A204.1 (cell line): ENCODE measurements at regions not wholly inside any gene's neighbourhood (a gene's known extent, or its start where the extent isn't known, plus 50 kb on each side); places are given as distances from the start of the nearest gene placed in this dataset.

ENCODE experiments used
- FAIRE-seq: peaks from 2 replicates; lab custom pipeline; 2012; peaks lifted over from hg19 to GRCh38; lab: Jason Lieb, UNC

DNA sequence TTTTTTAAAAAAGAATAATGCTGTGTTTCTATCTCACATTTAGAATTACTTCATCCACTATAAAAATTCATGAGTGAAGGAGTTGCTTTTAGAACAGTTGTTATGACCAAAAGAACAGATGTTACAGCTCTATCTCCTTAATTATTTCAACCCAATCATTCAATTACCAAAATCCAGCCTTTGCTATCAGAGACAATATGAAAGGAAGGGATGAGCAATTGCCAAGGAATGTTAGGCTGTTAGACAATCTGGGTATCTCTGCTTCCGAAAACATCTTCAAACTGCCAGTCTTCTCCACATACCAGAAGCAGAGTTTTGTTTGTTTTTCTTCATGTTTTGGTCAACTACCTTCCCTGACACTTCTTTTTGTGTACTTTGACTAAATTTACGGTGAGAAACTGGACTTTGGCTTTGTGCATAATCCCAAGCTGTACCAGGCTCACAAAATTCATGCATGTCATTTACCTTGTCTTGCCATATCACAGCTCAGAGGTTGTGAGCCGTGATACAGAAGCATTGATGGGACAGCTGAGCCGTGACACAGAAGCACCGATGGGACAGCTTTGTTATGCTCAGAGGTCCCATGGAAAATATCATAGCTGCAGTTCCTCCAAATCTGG lies 405.5 kb downstream of the KIF4B start:
- no peak for FAIRE-seq

DNA sequence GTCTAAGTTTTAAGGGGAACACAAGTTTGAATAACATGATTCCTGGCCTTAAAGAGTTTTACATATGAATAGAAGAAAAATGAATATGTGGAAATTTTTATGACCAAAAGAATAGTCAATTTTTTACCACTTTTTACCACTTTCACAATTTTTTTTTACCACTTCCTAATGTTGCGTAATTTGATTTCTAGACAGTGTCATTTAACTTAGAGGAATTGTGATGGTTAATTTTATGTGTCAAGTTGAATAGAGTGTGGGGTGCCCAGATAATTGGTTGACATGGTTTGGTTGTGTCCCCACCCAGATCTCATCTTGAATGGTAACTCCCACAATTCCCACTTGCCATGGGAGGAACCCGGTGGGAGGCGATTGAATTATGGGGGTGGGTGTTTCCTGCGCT lies 416.6 kb downstream of the KIF4B start:
- no peak for FAIRE-seq

DNA sequence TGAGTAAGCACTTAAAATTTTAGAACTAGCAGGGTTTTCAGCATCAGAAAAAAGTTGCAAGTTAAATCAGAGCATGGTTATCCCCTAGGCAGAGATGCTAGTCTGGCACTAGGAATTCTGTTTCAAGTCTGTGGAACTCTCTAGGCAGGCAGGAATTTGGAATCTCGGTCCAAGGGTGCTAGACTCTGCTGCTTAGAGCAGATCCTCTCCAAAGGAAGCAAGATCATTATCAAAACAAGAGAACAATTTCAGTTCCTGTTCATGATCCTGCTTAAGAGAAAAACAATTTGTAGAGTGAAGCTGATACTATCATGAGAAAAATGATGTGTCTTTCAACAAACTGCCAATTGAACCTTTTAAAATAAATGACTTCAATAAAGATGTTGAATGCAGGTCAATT lies 420.7 kb downstream of the KIF4B start:
- FAIRE-seq = no peak

DNA sequence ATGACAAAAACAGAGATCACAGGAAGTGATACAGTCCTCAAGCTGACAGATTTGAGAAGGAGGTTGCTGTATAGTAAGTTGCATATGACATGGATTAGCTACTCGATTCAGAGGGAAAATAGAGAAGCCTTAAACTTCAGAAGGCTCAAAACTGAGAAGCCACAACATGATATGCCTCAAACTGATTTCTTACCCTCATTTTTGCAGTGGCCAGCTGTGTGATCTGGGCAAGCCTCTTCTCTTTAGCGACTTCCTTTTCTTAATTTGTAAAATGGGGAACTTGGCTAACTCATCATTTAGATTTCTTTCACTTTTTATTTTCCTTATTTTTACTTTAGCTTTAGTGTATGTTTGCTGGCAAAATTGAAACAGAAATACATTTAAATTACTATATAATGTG lies 421.1 kb downstream of the KIF4B start:
- FAIRE-seq = no peak

DNA sequence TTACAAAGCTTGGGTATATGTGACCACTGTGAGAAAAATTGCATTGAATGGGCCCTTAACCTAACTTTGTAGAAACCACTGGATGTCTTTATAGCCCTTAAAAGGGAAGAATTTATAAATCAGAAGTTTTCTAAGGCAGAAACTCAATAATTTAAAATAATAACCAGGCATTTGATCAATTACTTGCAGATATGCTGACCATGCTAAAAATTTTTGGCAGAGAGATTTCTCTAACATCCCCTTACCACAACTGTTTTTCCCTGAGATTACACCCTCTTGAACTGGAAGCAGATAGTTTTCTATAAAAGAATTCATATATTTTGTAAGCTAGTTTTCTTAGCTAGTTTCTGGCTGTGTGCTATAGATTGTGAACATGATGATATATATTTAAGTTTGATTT lies 428.3 kb downstream of the KIF4B start:
- FAIRE-seq = no peak

DNA sequence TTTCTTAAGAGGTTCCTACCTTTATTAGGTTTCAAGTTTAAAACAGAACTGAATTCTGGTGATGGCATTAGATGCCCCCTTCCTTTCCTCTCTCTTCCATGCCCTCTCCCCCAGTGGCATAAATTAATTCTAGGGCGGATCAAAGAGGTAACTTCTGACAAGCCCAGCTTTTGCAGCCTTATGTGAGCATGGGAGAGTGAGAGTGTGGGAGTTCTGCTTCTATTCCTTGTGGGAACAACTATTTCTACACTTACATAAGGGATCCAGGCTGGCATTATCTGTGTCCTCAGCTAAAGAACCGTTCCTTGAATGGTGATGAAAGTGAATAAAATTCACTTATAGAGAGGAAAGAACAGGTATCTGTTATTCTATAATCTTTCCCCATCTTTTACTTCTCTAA lies 437.6 kb downstream of the KIF4B start:
- FAIRE-seq = no peak

DNA sequence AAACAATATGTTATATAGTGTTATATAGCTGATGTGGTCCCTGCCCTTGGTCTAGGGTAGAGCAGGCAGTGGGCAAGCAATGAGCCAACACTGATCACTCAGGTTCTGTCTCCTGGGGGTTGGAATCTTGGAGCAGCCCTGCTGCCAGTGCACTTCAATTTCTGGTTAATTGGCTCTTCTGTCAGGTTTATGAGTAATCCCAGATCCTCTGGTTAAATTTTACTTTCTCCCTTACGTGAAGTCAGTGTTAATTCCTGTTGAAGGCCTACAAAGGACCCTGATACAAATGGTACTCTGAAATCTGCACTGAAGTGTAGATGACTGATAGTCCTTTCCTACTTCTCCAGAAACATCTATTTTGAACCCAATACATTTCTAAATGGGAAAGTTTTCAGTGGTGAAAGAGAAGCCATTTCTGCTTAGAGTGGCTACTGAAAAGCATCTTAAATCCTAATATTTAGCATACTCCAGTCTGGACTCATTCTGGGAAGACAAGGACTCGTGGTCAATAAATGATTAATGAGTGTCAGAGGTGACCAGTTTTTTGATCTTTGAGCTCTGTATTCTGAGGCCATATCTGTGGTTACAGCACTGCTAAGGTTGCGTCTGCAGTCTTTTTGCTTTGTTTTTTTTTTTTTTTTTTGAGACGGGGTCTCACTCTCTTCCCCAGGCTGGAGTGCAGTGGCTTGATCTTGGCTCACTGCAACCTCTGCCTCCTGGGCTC lies 442.4 kb downstream of the KIF4B start:
- no peak for FAIRE-seq

DNA sequence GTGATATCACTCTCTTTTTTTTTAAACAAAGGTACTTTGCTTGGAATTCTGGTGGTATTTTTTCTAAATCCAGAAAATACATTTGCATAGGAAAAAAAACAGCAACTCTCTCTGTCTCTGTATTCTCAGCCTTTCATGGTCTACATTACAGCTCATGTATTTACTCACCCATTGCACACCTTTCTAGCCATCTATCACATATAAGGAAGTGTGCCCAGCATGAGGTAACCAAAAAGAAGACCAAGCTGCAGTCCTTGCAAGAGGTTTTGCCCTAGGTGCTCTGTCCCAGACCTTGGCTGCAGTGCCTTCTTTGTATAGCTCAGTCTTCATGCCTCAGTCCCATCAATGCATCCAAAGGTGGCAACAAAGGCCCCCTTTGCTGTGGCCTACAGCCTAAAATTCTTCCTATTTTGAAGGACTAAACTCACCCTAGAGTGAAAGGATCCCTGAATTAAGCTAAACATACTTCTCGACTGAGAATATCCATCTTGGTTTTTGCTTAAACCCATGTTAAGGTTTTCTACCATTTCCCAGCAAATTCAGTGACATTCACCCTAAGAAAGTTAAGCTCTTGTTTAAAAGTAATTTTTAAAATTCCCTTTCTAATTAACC lies 446.4 kb downstream of the KIF4B start:
- no peak for FAIRE-seq

DNA sequence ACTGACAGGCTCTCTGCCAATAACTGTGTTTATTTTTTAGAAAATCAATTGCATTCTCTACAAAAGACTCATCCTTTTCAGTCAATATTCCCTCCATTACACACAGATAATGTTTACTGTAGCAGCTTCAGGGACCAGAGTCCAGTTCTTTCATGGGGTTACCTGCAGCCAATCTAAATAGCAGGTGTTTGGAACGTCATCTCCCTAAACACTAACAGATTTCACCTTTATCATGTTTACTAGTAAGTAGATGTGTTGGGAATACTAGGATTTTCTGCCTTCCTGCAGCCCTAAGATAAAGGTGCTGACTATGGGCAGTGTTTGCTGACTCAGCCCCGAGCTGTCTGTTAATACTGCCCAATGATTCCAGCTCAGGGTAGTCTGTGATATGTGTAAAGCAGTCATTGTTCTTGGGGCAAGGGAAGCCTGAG lies 447.0 kb downstream of the KIF4B start:
- FAIRE-seq = no peak

DNA sequence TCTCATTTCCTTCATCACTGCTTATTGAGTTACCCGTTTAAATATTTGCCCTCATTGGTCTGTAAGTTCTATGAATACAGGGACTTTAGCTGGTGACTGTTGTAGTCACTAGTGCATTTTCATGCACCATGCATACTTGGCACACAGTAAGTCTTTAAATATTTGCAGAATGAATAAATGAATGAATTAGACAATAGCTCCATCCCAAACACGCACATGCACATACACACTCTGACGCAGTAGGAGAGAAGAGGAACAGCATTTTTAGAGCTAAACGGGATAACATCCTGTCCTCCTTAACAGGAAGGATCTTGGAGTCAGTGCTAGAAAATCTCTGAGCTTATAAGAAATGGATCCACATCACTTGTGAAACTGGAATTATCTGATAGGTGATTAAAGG lies 447.7 kb downstream of the KIF4B start:
- no peak for FAIRE-seq

DNA sequence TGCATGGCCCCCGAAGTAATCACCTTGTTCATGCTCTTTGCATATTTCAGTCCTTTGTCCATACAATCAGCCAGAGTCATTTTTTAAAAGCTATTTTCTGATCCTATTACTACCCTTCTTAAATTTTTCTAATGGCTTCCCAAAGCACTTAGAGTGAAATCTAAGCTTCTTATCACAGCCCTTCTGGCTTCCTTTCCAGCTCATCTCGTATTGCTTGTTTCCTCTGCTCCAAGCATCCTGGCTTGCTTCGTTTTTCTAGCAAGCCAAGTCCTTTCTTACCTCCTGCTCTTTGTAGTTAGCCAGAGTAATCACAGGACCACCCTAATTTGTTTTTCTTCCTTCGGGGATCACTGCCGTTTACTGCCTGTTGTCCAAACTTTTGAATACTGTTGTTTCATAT lies 453.3 kb downstream of the KIF4B start:
- FAIRE-seq = no peak

DNA sequence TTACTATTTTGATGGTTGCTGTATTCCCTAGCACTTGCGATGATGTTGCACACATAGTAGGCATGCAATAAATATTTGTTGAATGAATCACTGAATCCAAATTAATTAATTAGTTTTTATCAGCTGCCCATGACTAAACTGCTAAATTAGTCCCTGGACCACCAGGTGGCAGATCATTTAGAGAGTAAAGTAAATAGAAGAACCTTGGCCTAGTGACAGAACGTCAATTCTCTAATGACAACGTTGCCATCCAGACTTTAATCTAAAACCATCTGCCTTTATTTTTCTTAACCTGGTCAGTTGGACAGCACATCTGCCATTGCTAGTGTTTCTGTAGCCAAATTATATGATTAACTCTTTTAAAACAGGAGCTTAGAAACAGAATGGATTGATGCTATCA lies 457.5 kb downstream of the KIF4B start:
- no peak for FAIRE-seq

DNA sequence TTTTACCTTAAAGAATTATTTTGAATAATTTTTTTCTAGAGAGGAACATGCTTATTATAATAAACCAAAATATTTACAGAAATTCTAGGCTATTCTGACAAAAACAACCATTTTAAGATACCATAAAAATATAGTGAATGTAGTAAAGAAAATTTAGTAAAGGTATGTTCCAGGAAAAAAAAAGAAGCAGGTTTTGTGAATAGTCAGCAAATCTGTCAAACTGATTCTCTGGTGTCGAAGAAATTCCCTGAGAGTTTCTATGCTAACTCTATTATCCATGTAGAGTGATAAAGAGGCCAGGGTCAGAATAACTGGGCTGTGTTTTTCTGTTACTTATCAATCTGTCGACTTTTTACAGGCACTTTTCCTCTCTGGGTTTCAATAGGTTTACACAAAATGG lies 459.2 kb downstream of the KIF4B start:
- FAIRE-seq = no peak

DNA sequence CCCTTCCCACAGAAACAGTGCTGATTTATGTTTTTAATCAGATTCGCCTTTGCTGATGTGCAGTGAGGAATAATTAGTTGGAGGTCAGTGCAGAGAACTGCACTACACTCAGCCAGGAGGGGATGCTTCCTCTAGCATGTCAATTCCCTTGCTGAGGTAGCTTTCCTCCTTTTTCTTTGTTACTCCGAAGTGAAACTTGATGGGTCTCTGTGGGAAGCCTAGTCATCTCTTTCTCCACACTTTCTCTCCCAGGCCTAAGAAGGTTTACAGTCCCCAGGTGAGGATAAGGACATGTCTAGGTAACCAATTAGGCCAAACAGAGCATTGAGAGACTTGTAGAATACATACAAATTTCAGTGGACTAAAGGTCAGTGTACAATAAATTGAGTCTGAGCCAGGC lies 461.8 kb downstream of the KIF4B start:
- FAIRE-seq = no peak

DNA sequence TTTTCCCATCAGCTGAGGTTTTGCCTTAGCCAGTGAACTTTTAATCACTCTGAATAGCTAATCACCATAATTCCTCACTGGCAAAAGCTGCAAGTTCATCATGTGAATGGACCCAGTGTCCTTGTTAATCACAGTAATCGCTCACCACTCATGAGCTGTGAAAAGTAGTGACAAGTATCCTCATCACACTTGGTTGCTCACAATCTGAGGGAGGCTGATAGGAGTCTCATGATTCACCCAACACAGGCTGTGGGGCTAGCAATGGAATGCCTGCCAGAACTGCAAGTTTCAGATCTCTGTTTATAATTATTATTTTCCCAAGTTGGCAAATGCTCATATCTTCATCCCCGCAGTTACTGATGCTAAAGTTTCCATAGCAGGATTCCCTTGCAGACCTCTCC lies 467.2 kb downstream of the KIF4B start:
- no peak for FAIRE-seq

DNA sequence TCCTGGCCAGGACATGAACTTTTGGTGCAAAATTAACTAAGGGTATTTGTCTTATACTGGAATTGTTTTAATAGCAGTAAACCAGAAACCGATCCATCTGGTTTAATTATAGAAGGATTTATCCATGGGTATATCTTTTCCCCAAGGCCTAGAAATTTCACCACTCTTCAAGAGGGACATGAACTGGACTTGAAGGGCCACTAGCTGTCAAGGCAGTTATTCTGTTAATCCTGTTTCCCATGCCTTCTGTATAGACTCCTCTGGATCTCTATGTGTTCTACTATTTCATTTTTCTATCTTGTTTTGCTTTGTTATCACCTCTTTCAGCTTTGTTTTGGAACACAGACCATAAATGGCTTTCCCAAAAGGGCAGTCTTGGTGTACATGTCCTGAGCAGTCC lies 467.6 kb downstream of the KIF4B start:
- FAIRE-seq = no peak

DNA sequence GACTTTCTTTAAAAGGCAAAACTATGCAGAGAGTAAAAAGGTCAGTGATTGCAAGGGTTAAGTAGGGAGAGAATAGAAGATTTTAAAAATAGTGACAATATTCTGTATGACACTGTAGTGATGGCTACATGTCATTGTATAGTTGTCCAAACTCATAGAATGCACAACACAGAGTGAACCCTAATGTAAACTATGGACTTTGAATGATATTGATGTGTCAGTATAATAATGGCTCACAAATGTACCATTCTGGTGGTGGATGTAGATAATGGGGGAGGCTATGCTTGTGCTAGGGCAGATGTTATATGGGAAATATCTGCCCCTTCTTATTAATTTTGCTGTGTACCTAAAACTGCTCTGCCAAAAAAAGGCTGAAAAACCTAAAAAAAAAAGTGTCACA lies 468.9 kb downstream of the KIF4B start:
- no peak for FAIRE-seq

DNA sequence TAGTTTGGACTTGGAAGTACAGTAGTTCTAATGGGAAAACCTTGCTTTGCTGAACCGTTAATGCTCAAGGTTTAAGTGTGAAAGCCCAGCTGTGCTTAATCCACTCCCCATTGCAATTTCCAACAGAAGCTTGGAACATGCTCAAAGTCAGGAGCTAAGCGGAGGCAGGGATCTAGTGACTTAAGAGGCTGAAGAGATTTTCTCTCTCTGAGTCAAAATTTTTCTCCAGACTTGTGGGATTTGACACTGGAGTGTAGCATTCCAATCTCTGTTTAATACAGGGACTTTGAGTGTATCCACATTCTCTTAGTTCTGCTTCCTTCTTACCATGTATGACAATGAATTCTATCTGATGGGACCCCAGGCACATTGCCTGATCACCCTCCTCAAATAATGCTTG lies 471.8 kb downstream of the KIF4B start:
- no peak for FAIRE-seq

DNA sequence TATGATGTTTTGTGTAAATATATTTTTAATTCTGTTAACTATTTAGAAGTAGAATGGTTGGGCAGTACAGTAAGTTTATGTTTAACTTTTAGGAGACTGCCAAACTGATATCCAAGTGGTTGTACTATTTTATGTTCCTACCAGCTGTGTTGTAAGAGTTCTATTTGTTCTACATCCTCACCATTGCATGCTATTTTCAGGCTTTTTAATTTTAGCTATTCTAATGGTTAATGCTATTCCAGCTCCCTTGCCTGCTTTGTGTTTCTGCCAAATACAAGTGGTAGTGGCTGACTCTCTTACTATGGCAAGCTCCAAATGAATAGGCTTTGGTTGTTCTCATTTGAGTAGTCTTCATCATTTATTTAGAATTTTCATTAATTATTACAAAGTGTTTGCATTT lies 476.4 kb downstream of the KIF4B start:
- FAIRE-seq = no peak

DNA sequence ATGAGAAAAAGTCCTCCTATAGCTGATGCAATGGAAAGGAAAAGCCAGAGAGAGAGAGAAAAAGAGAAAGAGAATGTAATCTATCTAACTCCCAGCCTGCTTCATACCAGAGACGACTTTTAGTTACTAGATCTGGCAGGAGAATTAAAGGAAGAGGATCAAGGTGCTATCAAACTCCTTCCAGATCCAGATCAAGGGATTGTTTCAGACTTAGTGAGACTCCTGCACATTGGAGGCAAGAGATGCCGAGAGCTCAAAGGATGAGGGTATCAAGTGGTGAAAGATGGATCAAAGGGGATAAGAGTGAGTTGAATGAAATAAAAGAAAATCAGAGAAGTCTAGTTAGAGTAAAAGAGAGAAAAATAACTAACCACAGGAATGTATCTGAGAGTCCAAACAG lies 478.6 kb downstream of the KIF4B start:
- FAIRE-seq = no peak

DNA sequence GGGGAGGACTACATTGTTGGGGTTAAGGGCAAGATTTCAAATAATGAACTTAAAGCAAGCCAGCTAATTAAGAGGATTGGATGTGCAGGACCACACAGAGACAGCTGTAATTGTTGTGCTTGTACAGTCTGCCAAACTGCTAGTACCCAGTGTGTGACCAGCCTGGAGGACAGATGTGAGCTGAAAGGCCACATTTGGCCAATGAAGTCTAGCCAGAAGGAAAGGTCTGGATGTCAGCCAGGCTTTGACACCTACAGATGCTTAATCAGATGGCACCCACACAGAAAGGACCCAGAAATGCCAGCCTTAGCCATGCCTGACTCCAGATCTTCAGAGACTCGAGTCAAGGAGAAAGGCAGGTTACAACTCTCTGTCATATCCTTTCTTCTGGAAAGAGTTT lies 491.1 kb downstream of the KIF4B start:
- no peak for FAIRE-seq

DNA sequence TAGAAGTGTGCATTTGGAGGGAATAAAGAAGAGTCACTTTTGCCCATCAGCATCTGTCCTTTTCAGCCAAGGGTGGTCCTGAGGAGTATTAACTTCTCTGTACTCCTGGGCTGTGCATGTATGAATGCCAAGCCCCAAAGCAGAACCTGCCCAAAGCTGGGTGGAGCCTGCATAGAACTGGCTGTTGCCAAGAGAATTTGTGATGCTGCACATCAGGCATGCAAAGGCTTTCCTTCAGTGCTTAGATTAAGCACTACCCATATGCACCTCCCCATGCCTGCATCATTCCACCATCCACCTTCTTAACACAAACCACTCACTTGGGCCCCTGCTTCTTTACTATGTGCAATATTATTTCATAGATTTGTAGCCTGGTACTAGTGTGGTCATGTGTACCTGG lies 493.8 kb downstream of the KIF4B start:
- no peak for FAIRE-seq

DNA sequence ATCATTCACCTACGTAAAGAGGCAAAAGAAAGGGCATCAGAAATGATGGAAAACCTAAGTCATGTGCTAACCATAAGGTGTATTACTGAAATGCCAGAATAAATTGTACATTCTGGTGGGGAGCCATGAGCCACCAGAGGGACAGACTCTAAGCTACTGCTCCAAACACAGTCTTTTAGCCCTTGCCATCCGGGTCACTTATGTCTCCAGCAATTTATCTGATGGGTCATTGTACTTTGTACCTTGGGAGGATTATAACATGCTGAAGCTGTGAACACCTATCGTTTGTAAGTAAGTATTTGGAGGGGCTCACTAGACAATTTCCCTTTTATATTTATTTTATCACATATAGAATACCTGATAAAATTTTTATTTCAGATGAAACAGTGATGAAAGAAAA lies 495.1 kb downstream of the KIF4B start:
- FAIRE-seq = no peak

DNA sequence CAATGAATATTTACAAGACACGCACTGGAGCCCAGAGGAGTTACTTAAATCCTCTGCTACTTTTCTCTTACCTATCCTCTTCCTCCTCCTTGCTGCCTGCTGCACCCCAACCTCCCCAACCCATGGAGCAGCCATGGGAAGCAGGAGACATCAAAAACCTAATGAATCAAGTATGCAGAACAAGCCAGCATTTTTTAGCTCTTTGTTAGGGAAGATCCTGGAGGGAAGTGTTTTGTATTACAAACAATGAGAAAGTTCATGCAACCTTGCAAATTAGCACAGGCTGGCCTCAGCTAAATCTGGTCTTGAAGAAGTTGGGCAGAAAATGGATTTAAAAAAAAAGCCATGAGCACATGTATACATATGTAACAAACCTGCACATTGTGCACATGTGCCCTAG lies 498.8 kb downstream of the KIF4B start:
- no peak for FAIRE-seq
